Inferior parietal cortex (tissue), 1 donor: ENCODE measurements at regions not wholly inside any gene's neighbourhood (a gene's known extent, or its start where the extent isn't known, plus 50 kb on each side); places are given as distances from the start of the nearest gene placed in this dataset.

Source experiments
- DNase-seq: peaks from one replicate; pipeline ENCODE4 v3.0.0-alpha.2; 2016; ENCODE audit errors: extremely low spot score

GRCh38 chr10:108104551-108105156 lies 940.1 kb upstream of the SORCS1 start:
- DNase-seq: no peak

GRCh38 chr10:108097258-108097657 lies 932.8 kb upstream of the SORCS1 start:
- no peak for DNase-seq

DNA sequence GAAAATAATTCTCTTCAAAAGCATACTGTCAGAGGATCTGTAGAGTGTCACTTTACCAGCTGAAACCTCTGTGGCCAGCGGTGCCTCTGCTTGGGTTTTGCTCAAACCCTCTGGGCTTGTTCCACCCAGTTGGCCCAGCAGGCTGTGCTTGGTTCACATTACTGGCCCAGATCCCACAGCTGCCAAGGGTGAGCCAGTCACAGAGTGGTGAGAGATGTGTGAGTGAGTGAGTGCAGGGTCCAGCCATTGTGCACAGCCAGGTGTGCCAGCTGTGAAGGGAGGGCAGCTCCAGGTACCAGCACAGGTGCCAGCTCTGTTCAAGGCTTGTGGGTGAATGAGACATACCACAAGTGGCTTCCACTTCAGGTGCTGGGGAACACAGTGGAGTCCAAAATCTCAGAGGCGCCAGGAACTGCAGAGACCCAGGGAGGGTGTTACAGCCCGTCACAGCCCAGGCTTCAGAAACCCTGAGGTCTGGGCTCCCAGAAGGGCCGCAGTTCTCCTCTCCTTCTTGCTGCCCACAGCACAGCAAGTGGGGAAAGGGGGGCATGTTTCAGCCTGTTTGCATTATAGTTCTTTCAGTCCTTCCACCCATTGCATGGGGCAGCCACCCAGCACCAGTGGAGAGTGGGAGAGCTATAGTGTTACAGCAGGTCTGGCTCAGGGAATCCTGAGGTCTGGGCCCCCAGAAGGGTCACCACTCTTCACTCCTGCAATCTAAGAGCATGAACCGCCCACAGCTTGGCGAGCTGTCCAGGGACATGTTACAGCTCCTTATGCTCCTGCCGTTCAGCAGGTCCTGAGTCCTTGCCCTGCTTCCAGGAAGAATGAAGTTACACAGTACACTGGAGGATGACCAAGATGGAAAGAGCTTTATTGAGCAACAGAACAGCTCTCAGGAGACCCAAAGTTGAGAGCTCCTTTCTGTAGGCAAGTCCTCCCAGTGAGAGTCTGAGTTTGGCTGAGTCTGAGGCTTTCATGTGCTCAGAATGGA lies 931.7 kb upstream of the SORCS1 start:
- DNase-seq: no peak

- DNase-seq: no peak
Observed at GRCh38 chr10:108090476-108091215, 926.1 kb upstream of the SORCS1 start.

GRCh38 chr10:108086502-108086901 lies 922.0 kb upstream of the SORCS1 start:
- no peak for DNase-seq

DNA sequence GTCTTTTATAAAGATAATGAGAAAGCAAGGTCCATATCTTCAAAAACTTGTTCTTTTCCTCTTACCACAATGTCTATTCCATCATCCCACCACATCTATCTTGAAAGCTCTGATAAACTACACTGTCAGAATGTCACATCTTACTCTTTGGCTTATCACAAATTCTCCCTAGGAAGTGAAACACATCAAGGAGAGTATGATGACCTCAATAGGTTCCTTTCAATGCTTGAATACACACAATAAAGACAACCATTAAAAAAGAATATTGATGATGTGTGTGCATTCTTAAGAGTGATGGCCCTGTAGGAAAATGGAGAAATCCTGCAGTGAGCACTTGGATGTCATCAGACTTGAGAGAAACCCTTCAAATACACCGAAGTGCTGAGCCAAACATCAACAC lies 918.1 kb upstream of the SORCS1 start:
- DNase-seq: no peak

DNA sequence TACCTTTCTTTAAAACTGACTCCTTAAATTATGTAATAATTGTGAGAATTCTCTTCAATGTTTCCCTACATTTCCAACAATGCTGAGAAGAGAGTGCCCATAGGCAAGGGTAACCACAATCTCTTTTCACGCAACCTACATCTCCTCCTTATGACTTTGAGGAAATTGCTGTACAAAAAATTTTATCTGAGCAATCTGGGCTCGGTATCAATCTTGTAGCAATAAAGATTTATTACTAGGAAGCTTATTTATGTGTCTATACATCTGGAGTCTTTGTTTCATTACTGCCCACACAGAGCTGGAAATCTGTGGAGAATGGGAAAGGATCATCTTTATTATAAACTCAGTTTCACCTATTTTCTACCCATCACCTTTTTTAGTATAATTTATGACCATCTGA lies 913.8 kb upstream of the SORCS1 start:
- DNase-seq: no peak

- DNase-seq: no peak
Observed at GRCh38 chr10:108072466-108072865, 908.0 kb upstream of the SORCS1 start.

DNA sequence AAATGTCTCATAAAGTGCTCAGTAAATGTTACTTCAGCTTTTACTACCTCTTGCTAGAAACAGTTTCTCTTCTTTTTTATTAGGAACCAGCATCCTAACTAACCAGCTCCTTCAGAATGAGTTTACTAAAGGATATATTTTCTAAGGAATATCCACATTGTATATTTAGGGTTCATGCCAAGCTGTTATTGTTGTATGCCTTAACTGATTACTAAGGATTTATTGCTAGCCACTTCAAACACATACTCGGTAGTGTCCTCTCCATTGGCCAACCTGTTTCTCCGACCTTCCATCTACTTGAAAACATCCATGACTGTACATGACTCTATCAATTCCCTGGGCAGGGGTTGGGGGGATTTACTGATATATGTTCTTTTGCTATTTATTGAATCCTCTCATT lies 906.3 kb upstream of the SORCS1 start:
- no peak for DNase-seq

GRCh38 chr10:108069096-108069495 lies 904.6 kb upstream of the SORCS1 start:
- DNase-seq: no peak

- DNase-seq: no peak
Observed at GRCh38 chr10:108064746-108065260, 900.3 kb upstream of the SORCS1 start.

DNA sequence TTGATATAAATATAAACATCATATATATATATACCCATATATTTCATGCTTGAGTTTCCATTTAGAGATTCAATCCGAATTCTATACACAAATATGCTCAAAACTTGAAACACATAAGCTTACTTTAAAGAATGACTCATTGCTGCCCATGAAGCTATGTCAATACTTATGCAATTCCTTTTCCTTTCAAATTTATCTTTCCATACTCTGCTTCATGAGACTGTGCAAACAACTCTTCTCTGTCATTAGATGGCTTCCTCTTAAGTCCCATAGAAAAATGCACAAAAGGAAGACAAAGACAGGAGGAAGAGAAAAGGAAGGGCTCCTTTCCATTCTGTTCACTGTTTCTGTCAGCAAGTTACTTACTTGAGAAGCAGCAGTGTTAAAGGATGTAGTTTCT lies 895.7 kb upstream of the SORCS1 start:
- no peak for DNase-seq

GRCh38 chr10:108055506-108055905 lies 891.0 kb upstream of the SORCS1 start:
- DNase-seq: no peak

DNA sequence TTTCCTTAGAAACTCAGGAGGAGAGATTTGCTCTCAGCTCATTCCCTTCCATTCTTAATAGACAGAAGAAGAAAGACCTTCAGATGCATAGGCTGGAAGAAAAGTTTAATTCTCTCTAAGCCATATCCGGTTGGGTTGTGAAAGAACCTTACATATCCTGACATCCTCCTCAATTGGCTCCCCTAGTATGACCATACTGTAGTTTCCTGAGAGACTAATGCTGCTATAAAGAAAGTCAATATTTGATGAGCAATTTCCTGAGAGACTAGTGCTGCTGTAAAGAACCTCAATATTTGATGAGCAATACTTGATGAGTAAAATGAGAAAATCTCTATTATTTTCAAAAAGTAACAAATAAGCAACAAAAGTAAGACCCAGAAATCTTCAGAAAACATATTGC lies 888.5 kb upstream of the SORCS1 start:
- DNase-seq: no peak

GRCh38 chr10:108051218-108051617 lies 886.7 kb upstream of the SORCS1 start:
- no peak for DNase-seq

- no peak for DNase-seq
Observed at GRCh38 chr10:108050626-108051025, 886.1 kb upstream of the SORCS1 start.

DNA sequence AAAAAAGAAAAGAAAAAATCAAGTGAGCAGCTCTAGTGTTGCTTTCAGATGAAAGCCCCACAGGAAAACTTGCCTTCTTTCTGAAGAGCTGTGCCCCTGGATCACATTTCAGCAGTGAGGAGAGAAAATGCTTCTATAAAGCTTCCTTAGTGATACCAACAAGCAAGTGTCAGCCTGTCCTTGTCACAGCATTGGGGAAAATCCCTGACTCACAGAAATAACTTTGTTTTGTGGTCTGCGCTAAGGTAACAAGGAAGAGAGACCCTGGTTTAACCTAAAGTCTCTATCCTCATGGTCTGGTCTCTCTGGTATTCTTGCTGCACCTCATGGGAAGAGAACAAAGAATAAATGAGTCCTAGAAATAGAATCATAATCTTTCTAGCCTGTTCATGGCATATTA lies 885.2 kb upstream of the SORCS1 start:
- no peak for DNase-seq

DNA sequence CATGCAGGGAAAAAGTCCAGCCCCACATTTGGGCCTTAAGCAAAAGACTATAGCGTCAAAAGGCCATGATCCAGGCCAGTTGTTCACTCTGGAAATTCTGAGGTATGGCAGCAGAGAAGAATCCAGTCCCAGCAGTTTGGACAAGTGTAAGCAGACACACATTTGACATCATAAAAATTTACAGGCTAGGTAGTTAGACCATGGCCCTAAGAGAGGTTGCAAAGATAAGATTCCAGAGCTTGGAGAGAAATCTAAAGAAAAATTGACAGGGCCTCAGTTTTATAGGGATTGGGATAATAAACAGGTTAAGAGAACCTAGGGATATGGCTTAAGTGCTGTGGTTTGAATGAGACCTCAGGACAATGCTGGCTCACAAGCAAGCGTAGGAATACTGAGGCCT lies 884.4 kb upstream of the SORCS1 start:
- no peak for DNase-seq

DNA sequence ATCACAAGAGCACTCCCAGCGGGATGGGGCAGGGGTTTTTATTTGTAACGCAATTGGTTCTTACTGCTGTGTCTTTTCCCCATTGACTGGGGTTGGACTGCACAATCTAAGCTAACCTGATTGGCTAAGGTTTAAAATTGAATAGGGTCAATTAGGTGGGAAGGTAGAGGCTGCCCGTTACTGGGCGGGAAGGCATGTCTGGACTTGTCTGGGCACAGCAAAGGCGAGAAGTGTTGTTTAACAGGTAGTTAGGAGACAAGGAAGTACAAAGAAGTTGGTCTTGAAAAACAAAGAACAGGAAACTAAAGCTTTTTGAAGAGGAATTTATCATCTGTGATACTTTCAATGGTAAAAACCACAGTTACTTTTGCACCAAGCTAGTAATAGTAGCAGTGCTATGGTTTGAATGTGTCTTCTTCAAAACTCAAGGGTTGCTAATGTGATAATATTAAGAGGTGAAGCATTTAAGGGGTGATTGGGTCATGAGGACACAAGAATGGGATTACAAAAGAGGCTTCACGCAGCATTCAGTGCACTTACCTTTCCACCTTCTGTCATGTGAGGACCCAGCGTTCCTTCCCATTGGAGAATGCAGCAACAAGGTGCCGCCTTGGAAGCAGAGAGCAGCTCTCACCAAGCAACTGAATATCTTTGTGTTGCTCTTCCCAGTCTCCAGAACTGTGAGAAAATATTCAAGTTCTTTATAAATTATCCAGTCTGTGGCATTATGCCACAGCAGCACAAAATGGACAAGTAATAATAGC lies 875.5 kb upstream of the SORCS1 start:
- DNase-seq: no peak

GRCh38 chr10:108037061-108037460 lies 872.6 kb upstream of the SORCS1 start:
- no peak for DNase-seq

- DNase-seq: no peak
Observed at GRCh38 chr10:108036265-108036664, 871.8 kb upstream of the SORCS1 start.

GRCh38 chr10:108034829-108035228 lies 870.3 kb upstream of the SORCS1 start:
- DNase-seq: no peak
